GM19468 (cell line): ENCODE measurements at regions not wholly inside any gene's neighbourhood (a gene's known extent, or its start where the extent isn't known, plus 50 kb on each side); places are given as distances from the start of the nearest gene placed in this dataset.
"Not testable (repeated sequence)": the region's sequence is repeated elsewhere in the genome, so short reads cannot be mapped to it uniquely, and the experiment has no call there.

Experiments used
- ATAC-seq: cut with Tn5 transposase; IDR thresholded peaks from one replicate; pipeline ENCODE4 v1.9.1; 2021; ENCODE audit warnings: mild to moderate bottlenecking, moderate library complexity, moderate number of reproducible peaks; ENCODE audit not compliant: unreplicated experiment; ENCODE audit errors: extremely low read depth

DNA sequence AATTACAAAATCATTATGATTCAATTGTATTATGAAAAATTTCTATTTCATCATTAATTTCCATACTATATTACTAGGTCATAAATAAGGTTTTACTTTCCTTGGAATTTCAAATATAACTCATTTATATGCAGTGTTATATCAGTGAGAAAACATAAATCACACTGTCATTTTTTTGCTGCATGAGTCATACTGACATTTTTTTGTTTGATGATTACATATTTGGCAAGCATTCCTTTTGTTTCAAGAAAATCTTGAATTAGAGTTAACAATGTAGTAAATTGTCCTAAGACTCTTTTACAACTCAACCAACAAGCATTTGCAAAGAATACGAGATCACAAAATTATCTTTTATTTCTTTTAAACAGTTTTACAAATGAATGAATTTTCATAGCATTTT, 298.4 kb upstream of the SEMA6A start:
- ATAC-seq = no peak

DNA sequence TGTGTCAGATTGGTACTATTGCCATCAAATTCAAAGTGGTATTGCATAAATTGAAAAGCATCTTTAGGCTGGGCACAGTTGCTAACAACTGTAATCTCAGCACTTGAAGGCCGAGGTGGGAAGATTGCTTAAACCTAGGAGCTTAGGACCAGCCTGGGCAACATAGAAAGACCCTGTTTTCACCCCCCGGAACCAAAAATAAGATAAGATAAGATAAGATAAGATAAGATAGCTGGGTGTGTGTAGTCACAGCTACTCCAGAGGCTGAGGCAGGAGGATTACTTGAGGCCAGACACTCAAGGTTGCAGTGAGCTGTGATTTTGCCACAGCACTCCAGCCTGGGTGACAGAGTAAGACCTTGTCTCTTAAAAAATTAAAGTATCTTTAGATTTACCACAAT, 297.9 kb upstream of the SEMA6A start:
- no peak for ATAC-seq

DNA sequence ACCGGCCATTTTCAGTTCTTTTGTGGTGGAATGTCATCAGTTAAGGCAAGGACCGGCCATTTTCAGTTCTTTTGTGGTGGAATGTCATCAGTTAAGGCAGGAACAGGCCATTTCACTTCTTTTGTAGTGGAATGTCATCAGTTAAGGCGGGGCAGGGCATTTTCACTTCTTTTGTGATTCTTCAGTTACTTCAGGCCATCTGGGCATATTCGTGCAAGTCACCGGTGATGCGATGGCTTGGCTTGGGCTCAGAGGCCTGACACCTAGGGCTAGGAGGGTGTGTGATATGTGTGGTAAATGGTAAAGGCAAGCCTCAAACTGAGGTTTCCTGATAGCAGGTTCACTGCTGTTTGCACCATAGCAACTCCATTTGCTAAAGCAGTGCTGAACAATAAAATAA, 293.2 kb upstream of the SEMA6A start:
- ATAC-seq = not testable (repeated sequence)

DNA sequence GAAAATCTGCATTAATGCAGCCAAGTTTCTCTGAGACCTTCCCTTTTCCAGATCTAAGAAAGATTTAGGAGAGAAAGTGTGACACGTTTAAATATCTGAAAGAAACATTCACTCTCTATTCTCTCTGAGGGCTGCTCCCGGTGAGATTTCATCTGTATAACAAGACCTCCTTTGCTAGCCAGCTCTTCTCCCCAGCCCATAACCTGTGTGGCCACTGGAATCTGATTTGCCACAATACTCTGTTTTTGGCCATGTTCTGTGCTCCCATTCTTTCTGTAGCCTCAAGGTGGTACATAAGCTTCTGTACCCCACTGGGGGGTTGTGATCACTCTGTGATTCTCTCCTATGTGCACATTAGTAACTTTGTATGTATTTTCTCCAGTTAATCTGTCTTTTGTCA, 291.0 kb upstream of the SEMA6A start:
- ATAC-seq = no peak

DNA sequence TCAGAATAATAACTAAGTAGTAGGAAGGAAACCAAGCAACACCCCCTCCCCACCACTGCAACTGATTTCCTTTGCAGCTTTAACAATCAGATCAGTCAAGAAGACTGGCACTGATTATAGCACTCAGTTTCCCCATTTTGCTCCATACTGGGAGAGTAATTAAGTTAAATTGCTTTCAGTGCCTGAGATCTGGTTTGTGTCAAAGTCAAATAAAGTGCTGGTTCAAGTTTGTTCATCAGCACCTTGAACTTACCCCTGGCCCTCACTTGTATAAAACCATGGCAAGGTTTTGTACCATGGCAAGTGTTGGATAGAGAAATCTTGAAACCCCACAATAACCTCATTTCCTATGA, 290.2 kb upstream of the SEMA6A start:
- no peak for ATAC-seq

DNA sequence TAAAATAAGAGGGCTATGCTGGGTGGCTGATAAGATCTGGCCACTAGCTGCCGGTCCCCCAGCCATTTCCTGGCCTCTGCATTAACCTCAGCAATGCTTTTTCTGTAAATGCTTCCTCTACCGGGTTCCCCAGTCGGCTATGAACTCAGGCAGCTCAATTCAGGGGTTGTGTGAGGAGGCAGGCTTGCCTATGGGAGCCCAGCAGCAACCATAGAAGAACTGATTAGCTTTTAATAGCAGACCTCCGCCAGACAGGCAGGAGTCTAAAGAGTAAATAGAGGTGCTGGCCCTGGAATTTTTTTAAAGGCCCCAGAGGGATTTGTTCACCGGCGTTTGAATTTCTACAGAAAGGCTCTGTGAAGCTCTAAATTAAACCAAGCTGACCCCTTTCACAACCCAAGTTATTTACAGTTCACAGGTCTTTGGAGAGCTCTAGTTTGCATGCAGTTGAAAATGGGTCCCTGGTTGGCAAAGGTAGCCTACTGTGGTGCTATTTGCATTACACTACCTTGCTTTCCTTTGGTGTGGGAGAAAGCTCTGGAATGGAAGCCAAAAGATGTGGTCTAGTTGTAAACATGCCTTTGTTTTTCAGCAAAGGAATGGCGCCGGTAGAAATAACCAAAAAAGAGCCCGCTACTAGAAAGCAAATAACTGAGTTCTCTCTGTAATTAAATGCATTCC, 289.7 kb upstream of the SEMA6A start:
- no peak for ATAC-seq

DNA sequence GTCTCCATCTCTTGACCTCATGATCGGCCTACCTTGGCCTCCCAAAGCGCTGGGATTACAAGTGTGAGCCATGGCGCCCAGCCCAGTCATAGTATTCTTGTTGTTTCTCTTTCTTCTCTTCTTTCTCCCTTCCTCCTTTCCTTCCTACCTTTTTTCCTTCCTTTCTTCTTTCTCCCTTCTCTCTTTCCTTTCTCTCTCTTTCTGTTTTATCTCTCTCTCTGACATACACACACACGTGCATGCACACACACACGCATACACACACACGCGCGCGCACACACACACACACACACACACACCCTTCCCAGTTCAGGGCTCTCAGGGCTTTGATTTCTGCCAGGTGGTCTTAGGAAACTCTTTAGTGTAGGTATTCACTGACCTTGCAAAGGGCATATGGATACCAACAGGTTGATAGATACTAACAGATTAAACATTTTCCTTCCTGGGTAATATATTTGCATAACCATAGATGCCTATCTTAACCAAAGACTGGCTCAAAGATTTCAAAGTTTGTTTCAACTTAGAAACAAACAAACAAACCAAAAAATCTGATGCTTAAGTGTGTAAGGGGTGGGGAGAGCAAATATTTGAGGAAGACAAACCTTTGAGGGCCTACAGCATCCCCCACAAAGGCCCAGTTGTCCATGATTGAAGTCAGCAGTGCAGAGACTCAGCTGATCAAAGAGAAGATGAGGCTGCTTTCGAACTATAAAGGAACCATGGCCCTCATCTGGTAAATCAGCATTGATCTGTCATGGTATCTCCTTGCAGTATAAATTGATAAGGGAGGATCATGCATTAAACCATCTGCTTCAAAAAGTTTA, 288.2 kb upstream of the SEMA6A start:
- ATAC-seq = no peak

DNA sequence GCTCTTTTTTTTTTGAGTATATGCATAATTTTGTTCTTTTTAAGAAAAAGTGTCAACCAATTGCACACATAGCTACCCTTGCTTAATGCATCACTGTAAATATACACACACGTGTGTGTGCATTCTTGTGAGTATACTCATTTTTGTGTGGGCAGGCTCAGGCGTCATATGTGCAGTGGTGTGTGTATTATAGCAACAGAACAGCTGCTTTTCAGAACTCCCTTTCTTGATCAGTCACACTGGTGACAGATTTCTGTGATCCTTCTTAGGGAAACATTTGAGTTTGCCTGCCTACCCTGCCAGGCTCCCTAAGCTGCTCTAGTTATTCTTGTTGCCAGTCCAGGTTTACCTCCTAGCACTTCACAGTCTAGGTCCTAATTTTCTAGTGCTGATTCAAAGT, 287.0 kb upstream of the SEMA6A start:
- no peak for ATAC-seq

DNA sequence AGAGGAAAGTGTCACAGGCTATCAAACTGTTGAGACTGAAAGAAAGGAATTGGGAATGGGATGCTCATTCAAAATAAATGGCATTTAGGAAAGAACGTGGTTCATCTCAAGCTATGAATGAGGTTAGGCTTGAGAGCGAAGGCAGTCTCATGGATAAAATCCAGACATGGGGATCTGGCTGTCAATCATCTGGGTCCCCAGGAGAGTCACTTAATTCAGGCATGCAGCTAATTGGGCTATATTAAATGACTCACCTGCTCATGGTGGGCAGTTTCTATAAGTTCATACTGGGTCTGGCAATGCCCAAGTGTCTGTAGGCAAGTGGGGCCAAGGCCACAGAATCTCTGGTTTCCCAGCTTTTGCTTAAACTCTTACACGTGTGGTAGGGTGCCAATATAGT, 286.5 kb upstream of the SEMA6A start:
- ATAC-seq = no peak

DNA sequence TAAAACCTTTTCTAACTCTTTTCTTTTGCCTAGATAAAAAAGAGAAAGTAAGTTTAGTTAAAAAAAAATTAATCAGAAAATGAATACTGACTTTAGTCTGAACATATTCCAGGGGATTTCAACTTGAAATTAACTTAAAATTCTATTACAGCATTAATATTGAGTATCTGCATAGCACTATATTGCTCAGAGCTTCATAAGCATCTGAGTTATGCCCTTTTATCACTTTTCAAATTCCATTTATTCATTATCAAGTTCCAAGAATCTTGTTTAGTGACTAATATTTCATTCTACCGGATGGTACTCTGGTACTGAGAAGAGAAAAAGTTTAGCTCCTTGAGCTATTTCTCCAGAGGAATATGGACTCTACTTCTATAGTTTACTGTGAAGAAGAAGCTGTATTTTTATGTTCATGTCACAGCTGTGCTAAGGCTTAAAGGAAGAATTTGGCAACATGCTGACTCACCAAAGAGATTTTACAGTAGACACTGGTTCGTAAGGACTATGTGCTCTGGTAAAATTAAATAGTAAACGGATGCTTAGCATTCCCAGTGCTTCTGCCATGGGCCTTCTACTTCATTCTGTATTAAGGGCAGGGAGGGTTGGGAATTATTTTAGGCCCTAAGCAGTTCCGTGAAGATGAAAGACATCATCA, 285.2 kb upstream of the SEMA6A start:
- no peak for ATAC-seq

DNA sequence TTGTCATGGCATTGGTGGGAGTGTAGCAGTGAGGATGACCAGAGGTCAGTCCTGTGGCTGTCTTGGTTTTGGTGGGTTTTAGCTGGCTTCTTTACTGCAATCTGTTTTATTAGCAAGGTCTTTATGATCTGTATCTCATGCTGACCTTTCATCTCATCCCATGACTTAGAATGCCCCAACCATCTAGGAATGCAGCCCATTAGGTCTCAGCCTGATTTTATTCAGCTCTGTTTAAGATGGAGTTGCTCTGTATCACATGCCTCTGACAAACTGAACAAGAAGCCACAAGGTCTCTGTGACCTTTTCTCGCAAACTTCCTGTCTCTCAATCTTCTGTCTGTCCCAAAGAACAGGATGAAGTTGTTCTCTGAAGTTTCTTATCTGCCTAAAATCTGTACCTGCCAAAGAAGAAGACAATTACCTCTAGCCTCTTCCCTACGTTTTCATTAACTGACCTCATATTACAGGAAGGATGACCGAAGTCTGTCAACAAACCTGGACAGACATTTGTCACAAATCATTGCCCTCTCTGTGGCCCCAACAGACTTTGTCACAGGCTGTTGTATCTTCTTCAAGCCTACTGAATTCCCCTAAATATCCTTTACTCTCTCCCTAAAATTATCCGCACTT, 284.2 kb upstream of the SEMA6A start:
- no peak for ATAC-seq

DNA sequence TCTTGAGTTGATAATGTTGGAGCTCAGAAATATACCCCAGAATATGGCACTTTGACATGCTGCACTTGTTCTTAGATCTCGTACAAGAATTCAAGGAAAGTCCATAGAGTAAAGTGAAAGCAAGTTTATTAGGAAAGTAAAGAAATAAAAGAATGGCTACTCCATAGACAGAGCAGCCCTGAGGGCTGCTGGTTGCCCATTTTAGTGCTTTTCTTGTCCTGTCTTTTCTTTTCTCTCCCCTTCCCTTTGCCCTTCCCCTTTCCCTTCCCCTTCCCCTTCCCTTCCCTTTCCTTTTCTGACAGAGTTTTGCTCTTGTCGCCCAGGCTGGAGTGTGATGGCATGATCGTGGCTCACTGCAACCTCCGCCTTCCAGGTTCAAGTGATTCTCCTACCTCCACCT, 283.4 kb upstream of the SEMA6A start:
- ATAC-seq = not testable (repeated sequence)

DNA sequence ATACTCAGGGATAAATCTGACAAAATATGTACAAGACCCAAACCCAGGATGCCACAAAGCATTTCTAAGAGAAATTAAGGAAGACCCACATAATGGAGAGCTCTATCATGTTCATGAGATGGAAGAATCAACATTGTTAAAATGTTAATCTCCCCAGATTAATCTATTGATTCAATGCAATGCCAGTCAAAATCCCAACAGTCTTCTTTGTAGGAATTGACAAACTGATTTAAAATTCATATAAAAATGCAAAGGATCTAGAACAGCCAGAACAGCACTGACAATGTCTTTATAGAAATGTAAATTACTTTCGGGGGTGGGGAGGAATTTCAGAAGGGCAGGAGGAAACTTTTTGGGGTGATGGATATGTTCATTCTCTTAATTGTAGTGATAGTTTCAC, 281.6 kb upstream of the SEMA6A start:
- ATAC-seq = no peak

DNA sequence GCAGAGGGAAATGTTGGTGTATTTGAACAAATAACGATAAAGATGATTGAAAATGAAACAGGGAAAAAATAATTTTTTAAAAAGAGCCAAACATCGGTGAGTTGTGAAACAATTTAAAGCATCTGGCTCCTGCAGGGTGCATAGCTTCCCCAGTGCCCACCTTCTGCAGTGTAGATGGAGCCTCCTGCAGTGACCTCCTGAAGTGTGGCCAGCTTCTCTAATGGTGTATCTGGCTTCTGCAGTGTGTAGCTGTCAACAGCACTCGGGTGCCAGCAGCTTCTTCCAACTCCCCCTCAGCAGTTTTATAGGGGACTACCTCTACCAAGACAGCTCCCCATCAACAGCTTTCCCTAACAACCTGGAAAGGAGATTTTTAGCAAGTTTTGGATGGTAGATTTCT, 279.4 kb upstream of the SEMA6A start:
- no peak for ATAC-seq

DNA sequence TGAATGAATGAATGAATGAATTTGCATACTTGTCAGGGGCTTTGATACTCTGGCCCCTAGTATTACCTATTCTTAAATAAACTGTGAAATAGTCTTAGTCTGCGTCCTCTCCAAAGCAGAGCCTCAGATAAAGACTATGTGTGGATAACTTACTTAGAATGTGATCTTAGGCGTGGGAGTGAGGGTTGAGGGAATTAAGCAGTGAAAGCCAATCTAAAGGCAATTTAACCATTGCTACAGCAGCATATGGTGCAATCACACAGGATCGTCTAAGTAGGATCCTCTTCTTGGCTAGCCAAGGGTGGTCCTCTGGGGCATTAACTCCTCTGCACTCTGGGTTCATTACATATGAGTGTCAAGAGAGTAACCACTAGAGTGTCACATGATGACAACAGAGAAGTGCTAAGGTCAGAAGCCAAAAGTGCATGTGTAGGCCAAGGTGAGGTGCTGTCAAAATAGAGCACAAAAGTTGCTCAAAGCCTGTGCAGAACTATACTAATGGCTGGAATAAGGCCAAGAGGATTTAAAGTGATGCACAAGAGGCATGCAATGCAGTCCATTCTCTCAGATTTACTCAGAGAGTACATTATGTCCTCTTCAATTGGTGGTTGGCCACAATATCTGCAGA, 274.4 kb upstream of the SEMA6A start:
- ATAC-seq = no peak

DNA sequence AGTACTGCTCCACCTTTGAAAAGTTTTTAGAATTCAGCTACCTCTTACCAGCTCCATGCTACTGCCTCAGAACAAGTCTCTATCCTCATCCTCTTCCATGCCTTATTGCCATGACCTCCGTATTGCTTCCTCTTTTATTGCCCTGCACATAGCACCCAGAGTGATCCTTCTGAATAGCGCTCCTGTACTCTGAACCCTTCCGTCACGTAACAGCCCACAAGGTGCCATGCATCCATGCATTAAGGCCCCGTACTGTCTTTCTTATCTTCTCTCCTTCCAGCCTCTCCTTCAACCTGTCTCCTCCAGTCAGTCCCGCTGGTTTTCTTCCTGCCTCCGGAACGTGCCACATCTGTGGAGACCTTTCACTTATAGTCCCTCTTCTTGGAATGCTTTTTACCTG, 273.3 kb upstream of the SEMA6A start:
- ATAC-seq = no peak

DNA sequence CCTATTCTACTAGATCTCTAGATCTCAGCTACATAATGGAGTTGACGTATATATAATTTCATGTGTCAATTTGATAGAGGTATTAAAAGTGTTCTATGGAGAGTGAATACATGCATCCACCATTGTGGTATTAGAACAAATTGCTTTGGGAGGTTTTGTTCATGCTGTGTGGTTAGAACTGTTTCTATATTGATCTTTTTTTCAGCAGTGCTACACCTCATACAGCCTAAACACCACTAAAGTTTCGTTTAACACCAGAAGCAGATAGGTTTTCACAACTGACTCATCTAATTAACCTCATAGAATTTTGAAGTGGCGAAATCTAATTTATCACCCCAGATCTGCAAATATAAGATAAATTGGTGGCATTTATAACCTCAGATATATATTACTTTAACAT, 269.4 kb upstream of the SEMA6A start:
- ATAC-seq = no peak

DNA sequence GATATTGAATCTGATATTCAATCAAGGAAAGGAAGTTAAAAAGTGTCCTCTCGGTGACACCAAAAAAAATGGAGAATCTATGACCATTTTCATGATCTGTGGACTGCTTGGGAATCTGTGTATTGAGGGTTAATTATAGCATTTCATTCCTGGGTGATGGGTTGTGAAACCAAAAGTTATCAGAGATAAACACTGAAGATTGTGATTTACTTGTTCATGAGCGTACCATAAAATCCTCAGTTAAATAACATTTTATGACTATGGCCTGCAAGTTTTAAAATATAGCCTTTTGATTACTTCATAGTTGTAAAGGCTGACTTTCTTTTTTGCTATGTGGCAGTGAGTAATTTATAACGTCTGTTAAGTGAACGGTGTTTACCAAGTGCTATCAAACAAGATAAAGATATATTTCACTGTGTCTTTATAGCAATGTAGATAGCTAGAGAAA, 267.9 kb upstream of the SEMA6A start:
- ATAC-seq = no peak

DNA sequence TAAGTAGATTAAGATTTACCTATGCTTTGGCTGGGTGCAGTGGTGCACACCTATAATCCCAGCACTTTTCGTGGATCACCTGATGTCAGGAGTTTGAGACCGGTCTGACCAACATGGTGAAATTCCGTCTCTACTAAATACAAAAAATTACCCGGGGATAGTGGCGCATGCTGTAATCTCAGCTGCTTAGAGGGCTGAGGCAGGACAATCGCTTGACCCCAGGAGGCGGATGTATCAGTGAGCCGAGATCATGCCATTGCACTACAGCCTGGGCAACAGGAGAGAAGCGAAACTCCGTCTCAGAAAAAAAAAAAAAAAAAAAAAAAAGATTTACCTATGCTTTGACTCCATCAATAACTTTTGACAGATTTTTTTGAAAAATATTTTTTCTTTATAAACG, 267.1 kb upstream of the SEMA6A start:
- ATAC-seq = no peak

DNA sequence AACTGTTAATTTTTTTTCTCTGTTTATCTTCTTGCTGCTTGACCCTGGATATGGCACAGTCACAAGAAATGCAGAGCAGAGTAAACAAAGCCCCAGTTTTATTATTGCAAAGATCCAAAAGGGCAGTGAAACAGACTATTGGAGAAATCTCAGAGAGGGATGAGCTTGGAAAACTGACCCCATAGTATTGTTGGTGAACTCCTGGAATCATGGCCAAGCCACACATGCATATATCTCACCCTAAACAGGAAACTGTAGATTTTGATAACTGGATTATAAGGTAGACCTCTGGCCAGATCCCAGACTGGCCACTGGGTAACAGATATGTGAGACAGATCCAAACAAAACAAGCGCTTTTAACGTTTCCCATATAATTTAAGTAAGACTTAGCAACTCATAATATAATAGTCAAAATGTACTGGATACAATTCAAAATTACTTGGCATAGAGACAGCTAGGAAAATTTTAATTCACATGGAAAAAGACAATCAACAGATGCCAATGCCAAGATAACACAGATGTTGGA, 263.5 kb upstream of the SEMA6A start:
- ATAC-seq = no peak
